GM10266 (cell line): ENCODE measurements at regions not wholly inside any gene's neighbourhood (a gene's known extent, or its start where the extent isn't known, plus 50 kb on each side); places are given as distances from the start of the nearest gene placed in this dataset.
A peak's percentile ranks its signal among the peaks of the same experiment; 100 is the strongest.
"Not testable (repeated sequence)": the region's sequence is repeated elsewhere in the genome, so short reads cannot be mapped to it uniquely, and the experiment has no call there.

ENCODE experiments used
- DNase-seq: peaks from one replicate; pipeline ENCODE4 v3.0.0; 2012; ENCODE audit errors: extremely low spot score
- CTCF ChIP-seq: IDR thresholded peaks from 2 replicates; pipeline ENCODE4 v1.5.1; 2012; ENCODE audit warnings: mild to moderate bottlenecking, low read depth; ENCODE audit not compliant: control insufficient read depth, insufficient read depth; ENCODE audit errors: missing control alignments

- DNase-seq, result not testable (repeated sequence)
- TF ChIP-seq CTCF, result peak; percentile 13
Measured at GRCh38 chr2:131822237-131822721, 294.6 kb downstream of the CCDC74A start.

- DNase-seq, result not testable (repeated sequence)
Measured at GRCh38 chr2:131823058-131823457, 295.4 kb downstream of the CCDC74A start.

- DNase-seq, result not testable (repeated sequence)
Measured at GRCh38 chr2:131824986-131825385, 297.3 kb downstream of the CCDC74A start.

GRCh38 chr2:131827481-131828163, 299.9 kb downstream of the CCDC74A start:
- no peak for TF ChIP-seq CTCF

GRCh38 chr2:131828164-131828561, 300.5 kb downstream of the CCDC74A start:
- DNase-seq, result peak; percentile 10
- no peak for TF ChIP-seq CTCF

More at GRCh38 chr2:131827481-131828163, 299.9 kb downstream of the CCDC74A start:
- DNase-seq, result peak; percentile 5

GRCh38 chr2:131828633-131829455, 301.2 kb downstream of the CCDC74A start:
- DNase-seq, result peak; percentile 4

- peak; percentile 6 for DNase-seq
Measured at GRCh38 chr2:131829456-131830241, 302.0 kb downstream of the CCDC74A start.

- peak; percentile 12 for DNase-seq
Measured at GRCh38 chr2:131830242-131830945, 302.7 kb downstream of the CCDC74A start.

GRCh38 chr2:131830946-131831310, 303.2 kb downstream of the CCDC74A start:
- not testable (repeated sequence) for DNase-seq

- DNase-seq, result peak; percentile 38
- TF ChIP-seq CTCF, result peak; percentile 20
Measured at GRCh38 chr2:131831450-131832208, 303.9 kb downstream of the CCDC74A start.

- not testable (repeated sequence) for DNase-seq
Measured at GRCh38 chr2:131832209-131832780, 304.6 kb downstream of the CCDC74A start.

- DNase-seq, result not testable (repeated sequence)
Measured at GRCh38 chr2:131832917-131833316, 305.2 kb downstream of the CCDC74A start.

- DNase-seq, result not testable (repeated sequence)
Measured at GRCh38 chr2:131833367-131834202, 305.9 kb downstream of the CCDC74A start.
